Fibroblast of pulmonary artery (primary cell): ENCODE measurements at regions not wholly inside any gene's neighbourhood (a gene's known extent, or its start where the extent isn't known, plus 50 kb on each side); places are given as distances from the start of the nearest gene placed in this dataset.
"Not testable (repeated sequence)": the region's sequence is repeated elsewhere in the genome, so short reads cannot be mapped to it uniquely, and the experiment has no call there.

Source experiments
- DNase-seq: peaks from one replicate; pipeline ENCODE4 v3.0.0-alpha.2; 2010; ENCODE audit warnings: low read depth
- H3K4me3 ChIP-seq: replicated peaks from 2 replicates; pipeline ENCODE4 v1.5.1; 2011; ENCODE audit warnings: low read depth, mild to moderate bottlenecking, control low read depth, low read length, moderate library complexity
- CTCF ChIP-seq: IDR thresholded peaks from 2 replicates; pipeline ENCODE4 v1.5.1; 2011; ENCODE audit warnings: mild to moderate bottlenecking, control low read depth, low read length, inconsistent platforms; ENCODE audit errors: missing control alignments

DNA sequence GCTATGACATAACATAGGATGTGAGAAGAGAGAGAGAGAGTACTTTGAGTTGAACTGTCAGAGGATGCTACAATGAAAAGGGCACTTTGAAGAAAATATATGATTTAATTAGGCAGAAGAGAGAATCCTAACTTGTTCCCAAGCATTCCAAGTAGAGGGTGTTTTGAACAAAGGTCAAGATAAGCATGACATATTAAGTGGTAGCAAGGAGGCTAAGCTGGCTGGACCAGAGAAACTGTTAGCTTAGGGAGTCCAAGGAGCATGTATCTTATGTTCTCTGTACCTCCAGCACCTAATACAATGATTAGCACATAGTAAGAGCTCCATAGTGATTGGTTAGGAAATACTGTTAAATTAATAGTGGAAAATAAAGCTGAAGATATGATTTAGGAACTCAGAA lies 479.6 kb downstream of the TMEM135 start:
- DNase-seq: no peak
- H3K4me3 ChIP-seq: no peak overlapping the region
- TF ChIP-seq CTCF: no peak

GRCh38 chr11:87507722-87508121 lies 470.0 kb downstream of the TMEM135 start:
- not testable (repeated sequence) for DNase-seq, H3K4me3 ChIP-seq

DNA sequence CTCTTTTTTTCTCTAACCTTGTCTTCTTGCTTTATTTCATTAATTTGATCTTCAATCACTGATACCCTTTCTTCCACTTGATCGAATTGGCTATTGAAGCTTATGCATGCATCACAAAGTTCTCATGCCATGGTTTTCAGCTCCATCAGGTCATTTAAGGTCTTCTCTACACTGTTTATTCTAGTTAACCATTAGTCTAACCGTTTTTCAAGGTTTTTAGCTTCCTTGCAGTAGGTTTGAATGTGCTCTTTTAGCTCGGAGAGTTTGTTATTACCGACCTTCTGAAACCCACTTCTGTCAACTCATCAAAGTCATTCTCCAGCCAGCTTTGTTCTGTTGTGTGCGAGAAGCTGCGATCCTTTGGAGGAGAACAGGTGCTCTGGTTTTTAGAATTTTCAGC lies 469.2 kb downstream of the TMEM135 start:
- not testable (repeated sequence) for H3K4me3 ChIP-seq, DNase-seq

DNA sequence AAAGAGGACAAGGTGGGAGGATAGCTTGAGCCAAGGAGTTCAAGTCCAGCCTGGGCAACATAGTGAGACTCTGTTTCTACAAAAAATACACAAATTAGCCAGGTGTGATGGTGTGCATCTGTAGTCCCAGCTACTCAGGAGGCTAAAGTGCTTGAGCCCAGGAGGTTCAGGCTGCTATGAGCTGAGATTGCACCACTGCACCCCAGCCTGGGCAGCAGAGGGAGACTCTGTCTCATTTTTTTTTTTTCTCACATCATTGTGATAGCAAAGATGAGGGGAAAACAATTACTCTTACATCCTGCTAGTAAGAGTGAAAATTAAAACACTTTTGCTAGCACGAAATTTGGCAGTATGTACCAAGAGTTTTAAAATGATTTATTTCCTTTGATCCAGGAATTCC lies 463.7 kb downstream of the TMEM135 start:
- no peak for DNase-seq
- no peak overlapping the region for H3K4me3 ChIP-seq
- no peak for TF ChIP-seq CTCF

DNA sequence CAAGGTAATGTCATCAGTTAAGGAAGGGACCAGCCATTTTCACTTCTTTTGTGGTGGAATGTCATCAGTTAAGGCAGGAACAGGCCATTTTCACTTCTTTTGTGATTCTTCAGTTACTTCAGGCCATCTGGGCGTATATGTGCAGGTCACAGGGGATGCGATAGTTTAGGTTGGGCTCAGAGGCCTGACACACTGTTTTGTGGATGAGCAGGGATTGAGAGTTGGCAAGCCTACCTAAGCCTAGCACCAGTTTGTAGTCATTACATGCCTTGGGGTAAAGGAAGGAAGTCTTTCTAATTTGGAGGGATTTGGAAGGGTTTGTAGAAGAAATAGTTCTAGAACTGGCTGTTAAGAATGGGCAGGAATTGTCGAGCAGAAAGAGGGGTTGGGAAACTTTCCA lies 457.2 kb downstream of the TMEM135 start:
- H3K4me3 ChIP-seq, DNase-seq: not testable (repeated sequence)

- H3K4me3 ChIP-seq, DNase-seq: not testable (repeated sequence)
These were observed 456.3 kb downstream of the TMEM135 start for GRCh38 chr11:87494026-87494425.

DNA sequence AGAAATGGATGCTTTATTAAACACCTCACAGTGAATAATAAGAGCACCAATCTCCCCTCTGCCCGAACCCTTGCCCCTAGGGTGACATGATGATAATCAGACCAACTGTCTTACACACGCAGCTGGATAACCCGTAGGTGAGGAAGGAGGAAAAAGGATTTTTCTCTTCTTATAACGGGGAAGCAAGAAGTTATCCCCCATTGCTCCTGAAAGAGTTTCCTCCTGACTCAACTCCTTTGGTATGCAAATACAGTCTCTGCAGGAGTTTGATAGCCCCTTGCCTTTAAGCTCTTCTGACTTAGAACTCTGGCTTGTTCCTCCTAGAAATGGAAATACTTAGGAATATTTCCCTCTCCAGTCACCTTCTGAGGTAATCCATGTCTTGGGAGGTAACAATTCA lies 455.8 kb downstream of the TMEM135 start:
- DNase-seq: no peak
- no peak for TF ChIP-seq CTCF
- no peak overlapping the region for H3K4me3 ChIP-seq

GRCh38 chr11:87491381-87491780 lies 453.6 kb downstream of the TMEM135 start:
- TF ChIP-seq CTCF: no peak
- no peak for DNase-seq
- H3K4me3 ChIP-seq: no peak overlapping the region

DNA sequence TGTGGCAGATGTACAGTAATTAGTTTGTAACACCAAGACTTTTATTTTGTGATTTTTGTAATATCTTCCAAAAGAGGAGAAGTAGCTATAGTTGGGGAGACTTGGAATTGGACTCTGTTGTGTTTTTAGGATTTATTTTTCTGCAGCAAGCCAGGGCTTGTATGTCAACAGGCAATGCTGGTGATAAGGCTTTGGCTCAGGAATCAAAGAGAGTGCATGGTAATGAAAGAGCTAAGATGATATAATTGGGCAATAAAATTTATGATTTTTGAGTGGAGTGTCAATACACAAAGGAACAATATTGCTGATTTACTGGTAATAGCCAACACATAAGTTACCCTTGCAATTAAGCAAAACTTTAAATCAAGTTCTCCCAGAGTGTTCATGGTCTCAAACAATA lies 452.9 kb downstream of the TMEM135 start:
- H3K4me3 ChIP-seq: no peak overlapping the region
- DNase-seq: no peak

More for the DNA sequence above, 452.9 kb downstream of the TMEM135 start:
- no peak for TF ChIP-seq CTCF
